Tibial nerve (tissue), 4 donors: ENCODE measurements at regions not wholly inside any gene's neighbourhood (a gene's known extent, or its start where the extent isn't known, plus 50 kb on each side); places are given as distances from the start of the nearest gene placed in this dataset.

Experiments
- CTCF ChIP-seq, 5 experiments: fragments of 200-600 bp in 3 of 5; fragments of 450-650 bp in 2 of 5; sonication (generic) in 3 of 5; IDR thresholded peaks; one replicate each; pipeline ENCODE4 v1.5.1; 2016 to 2019; ENCODE audit warnings: antibody characterized with exemption in 5 of 5, mild to moderate bottlenecking in 3 of 5, moderate library complexity in 2 of 5
- EP300 ChIP-seq, 2 donors: sonication (generic); formaldehyde crosslinking; IDR thresholded peaks; one replicate each; pipeline ENCODE4 v1.6.1; 2017; ENCODE audit warnings: antibody characterized with exemption in 2 of 2, mild to moderate bottlenecking in 1 of 2

DNA sequence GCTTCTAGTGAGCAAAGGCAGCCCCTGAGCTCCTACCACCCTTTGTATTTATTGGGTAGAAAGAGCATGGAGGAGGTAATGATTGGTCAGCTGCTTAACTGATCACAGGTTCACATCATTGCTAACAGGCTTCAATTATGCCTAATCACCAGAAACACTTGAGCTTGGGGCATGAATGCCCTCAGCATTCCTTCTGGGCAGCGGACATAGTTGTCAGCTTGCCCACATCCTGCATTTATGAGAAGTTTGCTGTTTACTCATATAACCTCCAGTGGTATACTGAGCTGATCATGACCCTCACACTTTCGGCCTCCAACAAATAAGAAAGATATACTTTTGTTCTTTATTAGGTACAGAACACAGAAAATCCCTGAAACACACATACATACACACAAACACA lies 140.3 kb upstream of the ODAD2 start:
- TF ChIP-seq CTCF (IDR thresholded peaks at IDR 0.05) = no peak
- no peak for TF ChIP-seq EP300 (IDR thresholded peaks at IDR 0.05)
